Liver (tissue), 3 donors: ENCODE measurements at regions not wholly inside any gene's neighbourhood (a gene's known extent, or its start where the extent isn't known, plus 50 kb on each side); places are given as distances from the start of the nearest gene placed in this dataset.

Experiments used
- CTCF ChIP-seq: fragments of 150-350 bp; IDR thresholded peaks from 2 replicates; pipeline ENCODE4 v1.5.1; 2017; ENCODE audit warnings: improper control_type of control experiment, low read depth, low read length; ENCODE audit not compliant: missing input control
- MAX ChIP-seq: IDR thresholded peaks from 2 replicates; pipeline ENCODE4 v1.6.1; 2016; ENCODE audit warnings: antibody characterized with exemption
- NR2F2 ChIP-seq: IDR thresholded peaks from 2 replicates; pipeline ENCODE4 v1.6.1; 2016; ENCODE audit warnings: antibody characterized with exemption
- RAD21 ChIP-seq, 2 donors: IDR thresholded peaks; 2 replicates each; pipeline ENCODE4 v1.6.1; 2016; ENCODE audit warnings: antibody characterized with exemption in 2 of 2, mild to moderate bottlenecking in 2 of 2
- REST ChIP-seq: IDR thresholded peaks from 2 replicates; pipeline ENCODE4 v1.6.1; 2016; ENCODE audit warnings: antibody characterized with exemption, mild to moderate bottlenecking
- TAF1 ChIP-seq: conservative IDR thresholded peaks from 2 replicates; pipeline ENCODE4 v1.6.1; 2016; ENCODE audit warnings: antibody characterized with exemption, mild to moderate bottlenecking
- donor health status: healthy.
- donor health status: healthy.

- TF ChIP-seq CTCF: no peak
- no peak for TF ChIP-seq TAF1
- TF ChIP-seq NR2F2: no peak
- no peak for TF ChIP-seq REST
- TF ChIP-seq MAX: no peak
- no peak for TF ChIP-seq RAD21 (IDR thresholded peaks at IDR 0.05)
Measured at GRCh38 chr2:51084750-51085149, 52.8 kb upstream of the NRXN1 start.
